ENCODE measurements at regions not wholly inside any gene's neighbourhood (a gene's known extent, or its start where the extent isn't known, plus 50 kb on each side); places are given as distances from the start of the nearest gene placed in this dataset.

DNA sequence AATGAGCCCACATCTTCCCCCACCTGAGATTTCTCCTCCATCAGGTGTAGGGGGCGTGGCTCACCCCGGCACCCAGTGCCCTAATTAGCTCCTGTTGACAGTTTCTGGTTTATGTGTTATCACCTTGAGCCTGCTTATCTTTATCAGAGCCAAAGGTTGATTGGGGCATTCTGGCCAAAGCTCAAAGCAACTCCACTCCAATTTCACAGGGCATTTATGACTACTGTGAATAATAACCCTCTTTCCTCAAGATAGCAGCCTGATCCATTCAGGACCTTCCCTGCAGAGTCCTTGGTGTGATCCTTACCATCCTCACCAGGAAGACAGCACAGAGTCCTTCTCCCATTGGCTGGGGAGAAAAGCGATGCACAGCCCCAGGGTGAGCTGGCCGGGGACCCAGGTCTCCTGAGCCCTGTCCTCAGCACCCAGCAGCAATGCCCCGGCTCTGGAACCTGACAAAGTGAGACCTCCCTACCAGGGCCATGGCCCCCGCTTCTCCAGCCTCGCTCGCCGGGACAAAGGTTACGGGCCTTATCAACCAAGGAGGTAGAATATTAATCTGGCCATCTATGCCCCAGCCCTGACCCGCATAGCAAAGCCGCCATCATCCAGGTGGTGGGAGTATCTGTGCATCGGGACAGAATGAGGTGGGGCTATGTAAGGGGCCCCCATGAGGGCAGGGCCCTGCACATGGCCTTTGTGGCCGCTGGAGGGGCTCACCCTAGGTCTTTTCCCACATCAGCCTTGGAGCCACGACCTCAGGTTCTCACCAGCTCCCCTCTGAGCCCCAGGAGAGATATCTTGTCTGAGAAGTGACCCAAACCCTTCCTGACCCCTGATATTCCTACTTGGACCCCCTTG, 64.5 kb downstream of the ZFP36L2 start:
- no peak for DNase-seq (ENCODE audit: low read depth in 4 of 6, low spot score in 6 of 6)
- Histone ChIP-seq H3K36me3 (ENCODE audit: control insufficient read depth, insufficient read depth, low read length) (no peaks in the 10 kb centered on the region), H3K27me3 (ENCODE audit: control insufficient read depth, insufficient read depth, low read length) (no peaks in the 10 kb centered on the region), H3K9me3 (ENCODE audit: control insufficient read depth, insufficient read depth, low read length) (no peaks in the 10 kb centered on the region), H3K4me1 (ENCODE audit: control insufficient read depth, insufficient read depth, low read length) (peaks cover 27% of the 10 kb centered on the region), H3K4me3 (ENCODE audit: low read depth, low read length) (no peak overlapping the region), H3K27ac (ENCODE audit: low read depth, low read length) (no peak overlapping the region)
- 90% methylated on average over 13 of the region's 15 CpGs for WGBS (ENCODE audit: insufficient coverage)

DNA sequence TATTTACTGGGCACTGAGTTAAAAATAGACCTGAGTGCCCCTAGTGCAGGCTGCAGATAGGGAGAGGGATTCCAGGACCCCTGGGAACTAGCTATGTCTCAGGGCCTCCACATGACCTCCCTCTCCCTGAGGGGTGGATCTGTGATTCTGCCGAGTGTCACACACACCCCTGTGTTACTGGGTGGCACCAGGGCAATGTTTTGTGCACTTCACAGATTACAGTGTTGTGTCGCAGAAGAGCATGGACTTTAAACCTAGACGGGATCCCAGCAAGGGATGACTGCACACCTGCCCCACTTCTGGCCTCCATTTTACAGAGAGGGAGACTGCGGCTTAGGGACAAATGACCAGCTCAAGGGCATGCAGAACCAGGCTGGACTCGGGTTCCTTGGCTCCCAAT, 65.6 kb downstream of the ZFP36L2 start:
- Histone ChIP-seq H3K4me3 (ENCODE audit: low read depth, low read length) (no peak overlapping the region), H3K36me3 (ENCODE audit: control insufficient read depth, insufficient read depth, low read length) (no peaks in the 10 kb centered on the region), H3K27me3 (ENCODE audit: control insufficient read depth, insufficient read depth, low read length) (no peaks in the 10 kb centered on the region), H3K4me1 (ENCODE audit: control insufficient read depth, insufficient read depth, low read length) (peaks cover 27% of the 10 kb centered on the region), H3K9me3 (ENCODE audit: control insufficient read depth, insufficient read depth, low read length) (no peaks in the 10 kb centered on the region), H3K27ac (ENCODE audit: low read depth, low read length) (no peak overlapping the region)
- WGBS (ENCODE audit: insufficient coverage) = 85% methylated on average over 5 of the region's 5 CpGs
- no peak for DNase-seq (ENCODE audit: low read depth in 4 of 6, low spot score in 6 of 6)

DNA sequence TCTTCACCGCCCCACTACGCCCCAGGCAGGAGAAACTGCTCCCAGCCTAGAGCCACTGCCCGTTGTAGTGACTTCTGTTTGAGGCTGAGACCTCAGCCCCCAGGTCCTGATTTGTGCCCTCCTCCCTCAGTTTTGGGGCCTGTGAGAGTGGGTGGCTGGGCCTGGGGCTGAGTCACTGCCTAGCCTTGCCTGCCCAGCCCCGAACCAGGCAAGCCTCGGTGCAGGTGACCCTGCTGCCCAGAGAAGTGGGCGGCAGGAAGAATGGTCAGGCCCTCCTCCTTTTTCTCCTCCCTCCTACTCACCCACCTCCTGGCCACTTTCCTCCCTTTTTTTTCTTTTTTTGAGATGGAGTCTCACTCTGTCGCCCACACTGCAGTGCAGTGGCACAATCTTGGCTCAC, 66.6 kb downstream of the ZFP36L2 start:
- Histone ChIP-seq H3K36me3 (ENCODE audit: control insufficient read depth, insufficient read depth, low read length) (no peaks in the 10 kb centered on the region), H3K4me3 (ENCODE audit: low read depth, low read length) (no peak overlapping the region), H3K4me1 (ENCODE audit: control insufficient read depth, insufficient read depth, low read length) (peaks cover 27% of the 10 kb centered on the region), H3K9me3 (ENCODE audit: control insufficient read depth, insufficient read depth, low read length) (no peaks in the 10 kb centered on the region), H3K27me3 (ENCODE audit: control insufficient read depth, insufficient read depth, low read length) (no peaks in the 10 kb centered on the region), H3K27ac (ENCODE audit: low read depth, low read length) (no peak overlapping the region)
- DNase-seq (ENCODE audit: low read depth in 4 of 6, low spot score in 6 of 6) = no peak
- WGBS (ENCODE audit: insufficient coverage) = 89% methylated on average over 4 of the region's 7 CpGs

DNA sequence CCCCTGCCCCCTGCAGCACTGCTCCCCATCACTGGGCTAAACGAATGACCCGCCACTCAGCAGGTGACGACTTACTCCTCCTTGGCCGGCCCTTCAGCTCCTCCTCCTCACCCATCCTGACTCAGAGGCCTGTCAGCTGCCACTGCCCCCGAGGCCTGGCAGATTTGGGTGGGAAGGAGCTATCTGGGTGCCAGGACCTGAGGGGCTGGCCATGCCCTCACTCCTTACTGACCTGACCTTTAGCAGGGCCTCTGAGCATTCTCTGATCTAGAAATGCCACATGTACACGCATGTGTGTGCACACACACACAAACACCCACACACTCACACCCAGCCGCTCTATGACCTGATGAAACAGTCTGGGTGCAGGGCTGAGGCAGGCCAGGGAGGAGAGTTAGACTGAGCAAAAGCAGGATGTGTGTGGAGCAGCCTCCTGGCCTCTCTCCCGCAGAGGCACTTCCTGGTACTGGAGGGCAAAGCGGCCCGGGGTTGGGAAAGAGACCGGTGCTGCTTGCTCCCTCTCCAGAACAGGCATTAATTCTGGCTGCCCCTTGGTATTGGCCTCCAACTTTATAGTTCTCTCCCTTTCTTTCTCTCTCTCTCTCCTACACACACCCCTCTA, 68.0 kb downstream of the ZFP36L2 start:
- WGBS (ENCODE audit: insufficient coverage) = 64% methylated on average over 11 of the region's 11 CpGs
- H3K36me3 ChIP-seq (ENCODE audit: control insufficient read depth, insufficient read depth, low read length) = no peaks in the 10 kb centered on the region
- H3K27me3 ChIP-seq (ENCODE audit: control insufficient read depth, insufficient read depth, low read length) = no peaks in the 10 kb centered on the region
- H3K9me3 ChIP-seq (ENCODE audit: control insufficient read depth, insufficient read depth, low read length) = no peaks in the 10 kb centered on the region
- no peak overlapping the region for H3K4me3 ChIP-seq (ENCODE audit: low read depth, low read length)
- H3K4me1 ChIP-seq (ENCODE audit: control insufficient read depth, insufficient read depth, low read length) = peaks cover 27% of the 10 kb centered on the region
- peak overlapping the region; percentile 67 for H3K27ac ChIP-seq (ENCODE audit: low read depth, low read length)
- no peak for DNase-seq (ENCODE audit: low read depth in 4 of 6, low spot score in 6 of 6)

DNA sequence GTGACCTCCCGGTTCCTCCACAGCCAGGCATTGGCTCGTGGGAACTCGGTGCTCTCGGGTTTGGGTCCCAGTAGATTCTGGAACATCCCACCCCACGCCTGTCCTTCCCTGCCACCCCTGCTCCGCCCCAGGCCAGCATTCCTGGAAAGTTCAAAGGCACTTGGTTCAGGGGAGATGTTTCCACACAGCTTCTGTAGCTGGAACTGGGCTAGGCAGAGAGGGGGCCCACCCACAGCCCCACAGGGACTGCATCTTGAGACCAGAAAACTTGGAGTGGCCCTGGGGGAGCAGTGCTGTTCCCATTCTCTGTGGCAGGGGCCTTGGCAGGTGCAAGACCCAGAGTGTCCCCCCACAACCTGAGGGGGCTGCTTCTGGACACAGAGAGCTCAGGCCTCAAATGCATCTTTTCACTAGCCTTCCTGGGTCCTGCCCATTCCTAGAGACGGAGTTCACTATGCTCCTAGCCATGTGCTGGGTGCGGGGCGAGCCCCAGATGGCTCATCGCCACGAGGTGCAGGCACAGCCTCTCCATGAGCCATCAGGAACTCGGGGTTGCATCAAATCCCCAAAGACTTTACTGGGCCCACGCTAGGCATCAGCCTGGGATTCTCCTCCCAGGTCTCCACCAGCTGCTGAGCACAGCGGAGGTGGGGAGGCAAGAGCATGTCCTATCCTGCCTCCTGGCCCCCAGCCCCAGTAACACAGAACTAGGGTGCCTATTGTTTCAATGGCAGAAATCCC, 68.7 kb downstream of the ZFP36L2 start:
- peaks cover 27% of the 10 kb centered on the region for H3K4me1 ChIP-seq (ENCODE audit: control insufficient read depth, insufficient read depth, low read length)
- 81% methylated on average over 12 of the region's 14 CpGs for WGBS (ENCODE audit: insufficient coverage)
- no peaks in the 10 kb centered on the region for H3K27me3 ChIP-seq (ENCODE audit: control insufficient read depth, insufficient read depth, low read length)
- H3K27ac ChIP-seq (ENCODE audit: low read depth, low read length) = no peak overlapping the region
- H3K4me3 ChIP-seq (ENCODE audit: low read depth, low read length) = no peak overlapping the region
- H3K36me3 ChIP-seq (ENCODE audit: control insufficient read depth, insufficient read depth, low read length) = no peaks in the 10 kb centered on the region
- DNase-seq (ENCODE audit: low read depth in 4 of 6, low spot score in 6 of 6) = no peak
- no peaks in the 10 kb centered on the region for H3K9me3 ChIP-seq (ENCODE audit: control insufficient read depth, insufficient read depth, low read length)

DNA sequence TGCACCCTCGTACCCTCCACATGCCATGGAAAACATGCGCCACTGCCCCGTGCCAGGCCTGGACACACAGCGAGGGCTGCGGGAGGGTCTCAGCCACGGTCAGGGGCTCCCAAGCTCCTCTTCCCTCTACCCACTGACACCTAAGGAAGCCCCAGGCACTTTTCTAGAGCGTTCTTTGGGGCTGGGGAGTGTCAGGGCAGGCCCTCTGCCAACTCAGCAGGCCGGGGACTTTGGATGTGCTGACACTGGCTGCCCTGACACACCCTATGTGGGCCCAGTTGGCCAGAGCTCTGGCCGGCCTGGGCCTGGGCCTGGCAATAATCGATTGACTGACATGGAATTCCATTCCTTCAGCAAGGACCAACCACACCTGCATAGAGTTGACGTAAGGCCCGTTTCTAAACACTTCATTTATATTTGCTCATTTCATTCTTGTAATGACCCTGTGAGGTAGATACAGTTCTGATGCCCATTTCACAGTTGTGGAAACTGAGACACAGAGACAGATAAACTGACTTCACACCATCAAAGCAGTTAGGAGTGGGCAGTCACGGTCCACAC, 70.5 kb downstream of the ZFP36L2 start:
- Histone ChIP-seq H3K27me3 (ENCODE audit: control insufficient read depth, insufficient read depth, low read length) (no peaks in the 10 kb centered on the region), H3K36me3 (ENCODE audit: control insufficient read depth, insufficient read depth, low read length) (no peaks in the 10 kb centered on the region), H3K4me1 (ENCODE audit: control insufficient read depth, insufficient read depth, low read length) (peaks cover 30% of the 10 kb centered on the region), H3K27ac (ENCODE audit: low read depth, low read length) (no peak overlapping the region), H3K9me3 (ENCODE audit: control insufficient read depth, insufficient read depth, low read length) (no peaks in the 10 kb centered on the region), H3K4me3 (ENCODE audit: low read depth, low read length) (no peak overlapping the region)
- 88% methylated on average over 6 of the region's 13 CpGs for WGBS (ENCODE audit: insufficient coverage)
- DNase-seq (ENCODE audit: low read depth in 4 of 6, low spot score in 6 of 6) = no peak

DNA sequence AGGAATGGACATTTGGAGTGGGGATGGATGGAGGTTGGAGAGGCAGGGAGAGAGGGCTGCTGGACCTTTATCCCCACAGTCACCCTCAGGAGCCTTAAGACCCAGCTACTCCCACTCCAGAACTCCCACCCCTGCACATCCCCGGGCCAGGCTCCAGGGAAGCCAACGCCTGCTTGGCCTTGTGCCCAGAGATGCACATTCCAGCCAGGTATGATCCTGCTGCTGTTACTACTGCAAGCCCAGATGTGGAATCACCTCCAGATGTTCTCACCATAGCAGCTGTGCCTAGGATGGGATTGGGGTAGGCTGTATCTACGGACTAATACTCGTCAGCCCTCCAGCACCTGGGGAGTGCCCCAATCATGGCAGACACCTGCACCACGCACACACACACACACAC, 71.7 kb downstream of the ZFP36L2 start:
- no peak for DNase-seq (ENCODE audit: low read depth in 4 of 6, low spot score in 6 of 6)
- H3K4me1 ChIP-seq (ENCODE audit: control insufficient read depth, insufficient read depth, low read length) = peaks cover 28% of the 10 kb centered on the region
- H3K36me3 ChIP-seq (ENCODE audit: control insufficient read depth, insufficient read depth, low read length) = no peaks in the 10 kb centered on the region
- H3K27ac ChIP-seq (ENCODE audit: low read depth, low read length) = no peak overlapping the region
- H3K27me3 ChIP-seq (ENCODE audit: control insufficient read depth, insufficient read depth, low read length) = no peaks in the 10 kb centered on the region
- H3K4me3 ChIP-seq (ENCODE audit: low read depth, low read length) = no peak overlapping the region
- H3K9me3 ChIP-seq (ENCODE audit: control insufficient read depth, insufficient read depth, low read length) = no peaks in the 10 kb centered on the region
- 81% methylated on average over 3 of the region's 5 CpGs for WGBS (ENCODE audit: insufficient coverage)

DNA sequence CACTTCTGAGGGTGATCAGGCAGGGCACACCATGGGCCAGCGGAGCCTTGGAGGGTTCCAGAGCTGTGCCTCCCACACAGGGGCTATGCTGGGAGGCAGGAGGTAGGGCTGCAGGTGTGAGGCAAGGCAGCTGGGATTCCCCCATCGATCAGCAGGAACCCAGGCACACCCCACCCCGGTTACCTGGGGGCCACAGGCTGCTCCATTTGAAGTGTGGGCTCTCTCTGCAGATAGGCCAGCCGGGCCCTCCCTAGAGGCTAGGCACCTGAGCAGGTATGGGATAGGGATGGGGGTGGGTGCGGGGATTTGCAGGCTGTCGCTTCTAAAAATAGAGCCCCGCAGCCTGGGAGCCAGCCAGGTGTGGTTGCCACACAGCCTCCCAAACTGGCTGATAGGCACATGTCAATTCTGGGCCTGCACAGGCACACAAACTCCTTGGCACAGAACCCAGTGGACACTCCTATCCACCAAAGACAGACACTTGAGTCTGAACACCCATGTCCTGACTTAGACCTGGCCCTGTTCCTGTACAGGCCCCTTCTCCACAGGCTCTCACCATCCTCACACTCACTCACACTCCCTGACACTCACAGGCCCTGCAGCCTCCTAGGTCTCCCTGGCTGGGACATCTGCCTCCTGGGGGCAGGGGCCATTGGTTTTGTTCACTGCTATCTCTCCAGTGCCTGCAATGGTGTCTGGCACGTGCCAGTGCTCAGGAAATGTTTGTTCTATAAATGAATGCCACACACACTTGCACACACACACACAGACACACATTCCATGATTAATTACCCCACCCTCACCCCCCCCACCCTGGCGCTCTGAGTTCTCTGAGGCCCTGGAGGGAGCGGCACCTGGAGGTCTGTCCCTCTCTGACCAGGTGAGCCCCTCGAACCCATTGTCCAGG, 73.4 kb downstream of the ZFP36L2 start:
- H3K9me3 ChIP-seq (ENCODE audit: control insufficient read depth, insufficient read depth, low read length) = no peaks in the 10 kb centered on the region
- no peak overlapping the region for H3K4me3 ChIP-seq (ENCODE audit: low read depth, low read length)
- H3K36me3 ChIP-seq (ENCODE audit: control insufficient read depth, insufficient read depth, low read length) = no peaks in the 10 kb centered on the region
- no peak overlapping the region for H3K27ac ChIP-seq (ENCODE audit: low read depth, low read length)
- no peak for DNase-seq (ENCODE audit: low read depth in 4 of 6, low spot score in 6 of 6)
- 78% methylated on average over 7 of the region's 11 CpGs for WGBS (ENCODE audit: insufficient coverage)
- H3K4me1 ChIP-seq (ENCODE audit: control insufficient read depth, insufficient read depth, low read length) = peaks cover 11% of the 10 kb centered on the region
- H3K27me3 ChIP-seq (ENCODE audit: control insufficient read depth, insufficient read depth, low read length) = no peaks in the 10 kb centered on the region

DNA sequence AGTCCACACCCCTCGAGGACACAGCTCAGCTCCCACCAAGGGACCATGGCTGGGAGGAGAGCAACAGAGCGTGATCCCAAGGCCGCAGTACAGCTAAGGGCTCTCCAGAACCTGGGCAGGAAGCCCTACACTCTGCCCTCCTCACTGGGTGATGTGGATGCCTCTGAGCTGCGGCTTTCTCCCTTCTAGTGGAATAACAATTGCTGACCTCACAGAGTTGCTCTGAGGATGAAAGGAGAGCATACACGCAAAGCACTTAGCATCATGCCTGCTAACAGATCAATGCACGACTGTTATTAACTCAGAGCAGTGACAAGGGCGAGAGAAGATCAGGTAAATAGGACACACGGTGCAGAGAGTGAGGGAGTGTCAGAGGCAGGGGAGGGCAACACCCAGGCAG, 74.2 kb downstream of the ZFP36L2 start:
- peak in 1 of 6 donors; percentile 43 for DNase-seq (ENCODE audit: low read depth in 4 of 6, low spot score in 6 of 6)
- WGBS (ENCODE audit: insufficient coverage) = 70% methylated on average over 4 of the region's 8 CpGs

More for the DNA sequence above, 74.2 kb downstream of the ZFP36L2 start:
- no peak overlapping the region for H3K27ac ChIP-seq (ENCODE audit: low read depth, low read length)
- H3K4me1 ChIP-seq (ENCODE audit: control insufficient read depth, insufficient read depth, low read length) = peaks cover 6% of the 10 kb centered on the region
- no peaks in the 10 kb centered on the region for H3K27me3 ChIP-seq (ENCODE audit: control insufficient read depth, insufficient read depth, low read length)
- no peaks in the 10 kb centered on the region for H3K9me3 ChIP-seq (ENCODE audit: control insufficient read depth, insufficient read depth, low read length)
- no peak overlapping the region for H3K4me3 ChIP-seq (ENCODE audit: low read depth, low read length)
- no peaks in the 10 kb centered on the region for H3K36me3 ChIP-seq (ENCODE audit: control insufficient read depth, insufficient read depth, low read length)

All from spinal cord (tissue), 9 donors.